ENCODE measurements at regions not wholly inside any gene's neighbourhood (a gene's known extent, or its start where the extent isn't known, plus 50 kb on each side); places are given as distances from the start of the nearest gene placed in this dataset.
"Not testable (repeated sequence)": the region's sequence is repeated elsewhere in the genome, so short reads cannot be mapped to it uniquely, and the experiment has no call there.

- DNase-seq (ENCODE audit: low read depth), result no peak
Measured at GRCh38 chr17:74118504-74118903, 85.0 kb upstream of the RPL38 start.

GRCh38 chr17:74119049-74119580 lies 84.4 kb upstream of the RPL38 start:
- DNase-seq (ENCODE audit: low read depth), result no peak

GRCh38 chr17:74119965-74120364 lies 83.5 kb upstream of the RPL38 start:
- DNase-seq (ENCODE audit: low read depth), result no peak

GRCh38 chr17:74123350-74123749 lies 80.1 kb upstream of the RPL38 start:
- DNase-seq (ENCODE audit: low read depth), result no peak

GRCh38 chr17:74123866-74124444 lies 79.5 kb upstream of the RPL38 start:
- no peak for DNase-seq (ENCODE audit: low read depth)

- DNase-seq (ENCODE audit: low read depth), result no peak
Measured at GRCh38 chr17:74125156-74125555, 78.3 kb upstream of the RPL38 start.

- DNase-seq (ENCODE audit: low read depth), result no peak
Measured at GRCh38 chr17:74126179-74126900, 77.1 kb upstream of the RPL38 start.

- no peak for DNase-seq (ENCODE audit: low read depth)
Measured at GRCh38 chr17:74126959-74127358, 76.5 kb upstream of the RPL38 start.

- no peak for DNase-seq (ENCODE audit: low read depth)
Measured at GRCh38 chr17:74128456-74129211, 74.8 kb upstream of the RPL38 start.

- not testable (repeated sequence) for DNase-seq (ENCODE audit: low read depth)
Measured at GRCh38 chr17:74129800-74130199, 73.7 kb upstream of the RPL38 start.

- DNase-seq (ENCODE audit: low read depth), result no peak
Measured at GRCh38 chr17:74130276-74130675, 73.2 kb upstream of the RPL38 start.

GRCh38 chr17:74130841-74131240 lies 72.6 kb upstream of the RPL38 start:
- DNase-seq (ENCODE audit: low read depth), result no peak

GRCh38 chr17:74132354-74132753 lies 71.1 kb upstream of the RPL38 start:
- DNase-seq (ENCODE audit: low read depth), result no peak

- DNase-seq (ENCODE audit: low read depth), result no peak
Measured at GRCh38 chr17:74133740-74134139, 69.7 kb upstream of the RPL38 start.

- DNase-seq (ENCODE audit: low read depth), result not testable (repeated sequence)
Measured at GRCh38 chr17:74134234-74134633, 69.2 kb upstream of the RPL38 start.

GRCh38 chr17:74134991-74135390 lies 68.5 kb upstream of the RPL38 start:
- DNase-seq (ENCODE audit: low read depth), result no peak

- no peak for DNase-seq (ENCODE audit: low read depth)
Measured at GRCh38 chr17:74135391-74136167, 67.9 kb upstream of the RPL38 start.

- no peak for DNase-seq (ENCODE audit: low read depth)
Measured at GRCh38 chr17:74137416-74137815, 66.1 kb upstream of the RPL38 start.

- no peak for DNase-seq (ENCODE audit: low read depth)
Measured at GRCh38 chr17:74139120-74139519, 64.4 kb upstream of the RPL38 start.

GRCh38 chr17:74140282-74140681 lies 63.2 kb upstream of the RPL38 start:
- DNase-seq (ENCODE audit: low read depth), result no peak

GRCh38 chr17:74141612-74142011 lies 61.9 kb upstream of the RPL38 start:
- DNase-seq (ENCODE audit: low read depth), result no peak

- DNase-seq (ENCODE audit: low read depth), result not testable (repeated sequence)
Measured at GRCh38 chr17:74143318-74143717, 60.2 kb upstream of the RPL38 start.

Data from HS-5 (cell line).